ENCODE measurements at regions not wholly inside any gene's neighbourhood (a gene's known extent, or its start where the extent isn't known, plus 50 kb on each side); places are given as distances from the start of the nearest gene placed in this dataset.

GRCh38 chr19:33998739-33999345 is 173.5 kb upstream of the LSM14A start:
- no peak for TF ChIP-seq TCF12 (IDR thresholded peaks at IDR 0.05; ENCODE audit: low read depth)
- TF ChIP-seq, protein P1, sequence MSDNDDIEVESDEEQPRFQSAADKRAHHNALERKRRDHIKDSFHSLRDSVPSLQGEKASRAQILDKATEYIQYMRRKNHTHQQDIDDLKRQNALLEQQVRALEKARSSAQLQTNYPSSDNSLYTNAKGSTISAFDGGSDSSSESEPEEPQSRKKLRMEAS (IDR thresholded peaks at IDR 0.05), result no peak
- TF ChIP-seq EGR1 (IDR thresholded peaks at IDR 0.05), result no peak
- TF ChIP-seq FOXM1 (IDR thresholded peaks at IDR 0.05; ENCODE audit: borderline replicate concordance, low read depth), result no peak
- TF ChIP-seq EP300 (IDR thresholded peaks at IDR 0.05; ENCODE audit: borderline replicate concordance), result no peak
- TF ChIP-seq, protein P2, sequence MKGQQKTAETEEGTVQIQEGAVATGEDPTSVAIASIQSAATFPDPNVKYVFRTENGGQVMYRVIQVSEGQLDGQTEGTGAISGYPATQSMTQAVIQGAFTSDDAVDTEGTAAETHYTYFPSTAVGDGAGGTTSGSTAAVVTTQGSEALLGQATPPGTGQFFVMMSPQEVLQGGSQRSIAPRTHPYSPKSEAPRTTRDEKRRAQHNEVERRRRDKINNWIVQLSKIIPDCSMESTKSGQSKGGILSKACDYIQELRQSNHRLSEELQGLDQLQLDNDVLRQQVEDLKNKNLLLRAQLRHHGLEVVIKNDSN (IDR thresholded peaks at IDR 0.05), result no peak
- no peak for TF ChIP-seq CREB1 (IDR thresholded peaks at IDR 0.05; ENCODE audit: low read depth)
- TF ChIP-seq REST (IDR thresholded peaks at IDR 0.05; ENCODE audit: low read depth), result no peak
- no peak for TF ChIP-seq RAD21 (IDR thresholded peaks at IDR 0.05; ENCODE audit: low read depth)
- TF ChIP-seq YY1 (IDR thresholded peaks at IDR 0.05; ENCODE audit: low read depth), result no peak
- TF ChIP-seq NFIC (IDR thresholded peaks at IDR 0.05), result no peak
- TF ChIP-seq TAF1 (IDR thresholded peaks at IDR 0.05; ENCODE audit: low read depth), result no peak
- no peak for TF ChIP-seq TEAD4 (IDR thresholded peaks at IDR 0.05)
- no peak for TF ChIP-seq ZBTB7A (IDR thresholded peaks at IDR 0.05; ENCODE audit: low read depth)
- no peak for TF ChIP-seq CEBPB (IDR thresholded peaks at IDR 0.05)

GRCh38 chr19:34017024-34017423 is 155.3 kb upstream of the LSM14A start:
- TF ChIP-seq TEAD4 (IDR thresholded peaks at IDR 0.05) (no peak), FOXM1 (IDR thresholded peaks at IDR 0.05; ENCODE audit: borderline replicate concordance, low read depth) (no peak), CREB1 (IDR thresholded peaks at IDR 0.05; ENCODE audit: low read depth) (no peak), TAF1 (IDR thresholded peaks at IDR 0.05; ENCODE audit: low read depth) (no peak), CEBPB (IDR thresholded peaks at IDR 0.05) (no peak), RAD21 (IDR thresholded peaks at IDR 0.05; ENCODE audit: low read depth) (no peak), ZBTB7A (IDR thresholded peaks at IDR 0.05; ENCODE audit: low read depth) (no peak), REST (IDR thresholded peaks at IDR 0.05; ENCODE audit: low read depth) (no peak), TCF12 (IDR thresholded peaks at IDR 0.05; ENCODE audit: low read depth) (no peak), NFIC (IDR thresholded peaks at IDR 0.05) (no peak), YY1 (IDR thresholded peaks at IDR 0.05; ENCODE audit: low read depth) (no peak), EGR1 (IDR thresholded peaks at IDR 0.05) (no peak), EP300 (IDR thresholded peaks at IDR 0.05; ENCODE audit: borderline replicate concordance) (no peak)
- TF ChIP-seq, protein P2 (IDR thresholded peaks at IDR 0.05), result no peak
- TF ChIP-seq, protein P1 (IDR thresholded peaks at IDR 0.05), result no peak

DNA sequence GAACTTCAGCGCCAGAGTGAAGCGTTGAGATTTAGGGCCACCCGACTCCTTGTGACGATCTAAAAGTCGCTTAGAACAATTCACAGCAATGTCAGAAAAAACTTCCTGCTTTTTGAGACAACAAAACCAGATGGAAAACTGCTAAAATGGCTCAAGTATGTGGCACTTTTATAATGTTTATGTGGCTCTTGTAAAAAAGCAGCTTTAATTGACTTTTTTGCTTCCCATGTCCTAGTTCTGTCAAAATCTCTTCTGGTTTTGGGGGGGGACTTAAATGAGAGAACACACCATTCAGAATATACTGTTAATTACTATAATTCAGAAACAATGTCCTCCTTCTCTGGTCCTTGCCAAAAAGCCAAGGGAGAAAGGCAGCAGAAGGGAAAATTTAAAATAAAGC is 154.7 kb upstream of the LSM14A start:
- TF ChIP-seq EGR1 (IDR thresholded peaks at IDR 0.05) (no peak), CEBPB (IDR thresholded peaks at IDR 0.05) (no peak), REST (IDR thresholded peaks at IDR 0.05; ENCODE audit: low read depth) (no peak), TCF12 (IDR thresholded peaks at IDR 0.05; ENCODE audit: low read depth) (no peak), CREB1 (IDR thresholded peaks at IDR 0.05; ENCODE audit: low read depth) (no peak), YY1 (IDR thresholded peaks at IDR 0.05; ENCODE audit: low read depth) (no peak), ZBTB7A (IDR thresholded peaks at IDR 0.05; ENCODE audit: low read depth) (no peak), TAF1 (IDR thresholded peaks at IDR 0.05; ENCODE audit: low read depth) (no peak), TEAD4 (IDR thresholded peaks at IDR 0.05) (no peak), NFIC (IDR thresholded peaks at IDR 0.05) (no peak), EP300 (IDR thresholded peaks at IDR 0.05; ENCODE audit: borderline replicate concordance) (no peak), FOXM1 (IDR thresholded peaks at IDR 0.05; ENCODE audit: borderline replicate concordance, low read depth) (no peak), RAD21 (IDR thresholded peaks at IDR 0.05; ENCODE audit: low read depth) (no peak)
- TF ChIP-seq, protein P1 (IDR thresholded peaks at IDR 0.05), result no peak
- TF ChIP-seq, protein P2 (IDR thresholded peaks at IDR 0.05), result no peak

All from Ishikawa (cell line).